Inferior parietal cortex (tissue), 1 donor: ENCODE measurements at regions not wholly inside any gene's neighbourhood (a gene's known extent, or its start where the extent isn't known, plus 50 kb on each side); places are given as distances from the start of the nearest gene placed in this dataset.
A peak's percentile ranks its signal among the peaks of the same experiment; 100 is the strongest.

Experiments
- DNase-seq: peaks from one replicate; pipeline ENCODE4 v3.0.0-alpha.2; 2016; ENCODE audit errors: extremely low spot score

DNA sequence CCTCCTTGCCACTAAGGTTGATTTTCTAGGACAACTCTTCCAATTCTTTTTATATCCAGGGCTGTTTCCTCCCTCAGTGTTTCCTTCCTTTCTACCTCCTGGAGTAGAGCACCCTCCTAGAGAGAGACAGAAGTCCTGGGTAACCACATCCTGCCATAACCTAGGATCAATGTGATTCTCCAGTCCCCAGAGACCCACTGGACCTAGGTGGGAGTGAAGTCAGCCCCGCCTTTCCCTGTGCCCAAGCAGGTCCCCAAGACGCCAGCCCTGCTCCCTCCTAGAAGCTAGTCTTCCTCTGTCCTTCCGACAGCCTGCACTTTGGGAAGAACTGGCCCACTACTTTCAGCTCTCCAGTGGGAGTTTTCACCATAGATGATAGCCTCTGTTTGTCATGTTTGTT, 166.8 kb upstream of the PLEKHG7 start:
- DNase-seq: no peak

GRCh38 chr12:92533280-92533890, 169.4 kb upstream of the PLEKHG7 start:
- DNase-seq: no peak

GRCh38 chr12:92530706-92531105, 172.1 kb upstream of the PLEKHG7 start:
- no peak for DNase-seq

- no peak for DNase-seq
Measured at GRCh38 chr12:92529944-92530343, 172.8 kb upstream of the PLEKHG7 start.

DNA sequence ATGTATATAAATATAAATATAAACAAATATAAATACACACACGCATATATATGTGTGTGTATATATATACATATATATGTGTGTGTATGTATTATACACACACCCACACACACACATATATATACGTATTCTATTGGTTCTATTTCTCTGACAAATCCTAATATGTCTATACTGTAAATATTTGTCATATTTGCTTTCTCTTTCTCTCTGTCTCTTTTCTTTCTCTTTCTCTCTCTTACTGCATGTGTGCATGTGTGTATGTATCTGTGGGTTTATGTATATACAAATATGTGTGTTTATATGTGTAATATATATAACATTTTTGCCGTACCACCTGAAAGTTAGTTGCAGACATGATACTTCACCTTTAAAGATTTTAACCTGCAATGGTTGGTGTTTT, 174.2 kb upstream of the PLEKHG7 start:
- no peak for DNase-seq

DNA sequence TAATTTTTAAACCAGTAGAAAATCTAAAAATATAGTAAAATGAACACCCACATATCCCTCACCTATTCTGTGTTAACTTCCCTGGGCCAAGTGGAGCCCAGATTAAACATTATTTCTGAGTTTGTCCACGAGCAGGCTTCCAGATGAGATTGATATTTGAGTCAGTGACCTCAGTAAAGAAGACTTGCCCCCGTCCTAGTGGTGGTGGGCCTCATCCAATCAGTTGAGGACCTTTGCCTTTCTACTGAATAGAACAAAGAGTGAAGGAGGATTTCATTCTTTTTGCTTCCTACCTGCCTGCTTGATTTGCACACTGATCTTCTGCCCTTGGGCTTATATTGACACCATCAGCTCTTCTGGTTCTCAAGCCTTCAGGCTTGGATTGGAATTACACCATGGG, 174.7 kb upstream of the PLEKHG7 start:
- DNase-seq: no peak

GRCh38 chr12:92524489-92524888, 178.3 kb upstream of the PLEKHG7 start:
- DNase-seq: no peak

GRCh38 chr12:92520511-92520910, 182.3 kb upstream of the PLEKHG7 start:
- DNase-seq: no peak

DNA sequence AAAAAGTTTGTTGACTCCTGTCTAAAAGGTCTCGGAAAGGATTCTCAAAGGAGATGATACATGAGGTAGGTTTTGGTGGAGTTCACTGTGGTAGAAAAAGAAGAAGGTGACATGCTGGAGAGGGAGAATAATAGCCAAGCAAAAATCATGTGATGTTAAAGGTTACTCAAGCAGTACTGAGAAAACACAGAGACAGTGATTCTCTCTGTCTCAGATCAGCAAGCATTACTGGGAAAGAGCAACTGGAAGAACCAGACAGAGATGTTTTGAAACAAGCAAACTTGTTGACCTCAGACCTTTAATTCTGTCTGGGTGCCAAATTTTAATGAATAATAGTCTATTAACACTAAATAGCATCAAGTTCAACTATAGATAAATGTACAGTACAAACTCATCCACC, 183.5 kb upstream of the PLEKHG7 start:
- no peak for DNase-seq

DNA sequence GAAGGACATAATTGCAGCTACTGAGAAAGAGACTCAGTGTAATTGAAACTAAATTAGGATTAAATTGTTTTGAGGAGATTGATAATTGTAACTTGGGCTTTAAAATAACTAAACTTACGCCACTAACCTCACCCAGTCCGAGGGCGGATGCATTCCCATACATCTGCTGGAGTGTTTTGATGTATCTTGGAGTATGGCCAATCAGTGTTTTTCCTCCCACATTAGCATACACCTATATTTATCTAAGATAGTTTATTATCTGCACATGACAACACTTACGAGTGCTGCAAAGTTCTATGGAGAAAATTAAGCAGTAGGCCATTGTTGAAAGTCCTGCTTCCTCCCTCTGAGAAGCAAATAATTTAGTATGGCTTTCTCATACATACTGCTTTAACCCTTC, 184.7 kb upstream of the PLEKHG7 start:
- no peak for DNase-seq

GRCh38 chr12:92516277-92516600, 186.6 kb upstream of the PLEKHG7 start:
- no peak for DNase-seq

DNA sequence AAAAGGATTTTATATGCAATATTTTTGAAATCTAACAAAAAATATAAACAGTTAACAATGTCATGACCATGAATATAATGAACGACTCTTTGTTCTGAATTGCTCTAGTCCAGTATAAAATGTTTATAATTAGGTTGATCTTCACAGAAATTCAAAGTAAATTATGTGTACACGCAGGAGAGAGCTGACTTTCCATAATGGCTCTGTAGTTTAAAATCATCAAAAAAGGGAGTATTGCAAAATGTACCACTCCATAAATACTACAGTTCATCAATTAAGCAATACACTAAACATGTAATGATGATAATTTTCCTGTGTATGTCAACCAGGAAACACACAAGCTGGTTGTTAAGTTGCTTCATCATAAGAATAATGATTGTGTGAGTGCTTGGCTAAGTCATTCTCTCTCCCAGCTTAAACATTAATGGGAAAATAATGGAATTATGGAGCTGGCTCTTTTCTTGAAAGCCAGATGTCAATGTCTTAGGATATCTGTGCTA, 189.5 kb upstream of the PLEKHG7 start:
- no peak for DNase-seq

GRCh38 chr12:92511786-92512185, 191.0 kb upstream of the PLEKHG7 start:
- no peak for DNase-seq

DNA sequence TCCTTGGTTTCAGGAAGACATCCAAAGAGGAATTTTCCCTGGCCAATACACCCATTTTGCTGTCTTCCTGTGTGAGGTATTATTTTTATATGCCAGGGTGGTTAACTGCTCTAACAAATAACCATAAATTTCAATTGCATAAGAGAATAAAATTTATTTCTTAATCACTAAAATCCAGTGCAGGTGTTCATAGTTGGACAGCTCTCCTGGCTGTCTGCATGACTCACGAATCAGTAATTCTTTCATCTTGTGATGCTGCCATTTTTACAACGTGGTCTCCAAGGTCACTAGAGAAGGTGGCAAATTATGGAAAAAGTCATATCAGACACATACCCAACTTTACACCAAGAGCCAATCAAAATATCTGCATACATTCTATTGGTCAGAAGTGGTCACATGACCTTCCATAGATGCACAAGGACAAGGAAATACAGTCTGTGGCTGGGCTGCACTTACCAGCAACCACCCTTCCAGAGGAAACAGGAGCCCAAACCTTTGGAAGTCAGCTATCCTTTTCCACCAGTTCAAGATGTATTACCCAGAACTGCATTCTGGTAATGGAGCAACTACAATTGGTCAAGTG, 193.5 kb upstream of the PLEKHG7 start:
- no peak for DNase-seq

DNA sequence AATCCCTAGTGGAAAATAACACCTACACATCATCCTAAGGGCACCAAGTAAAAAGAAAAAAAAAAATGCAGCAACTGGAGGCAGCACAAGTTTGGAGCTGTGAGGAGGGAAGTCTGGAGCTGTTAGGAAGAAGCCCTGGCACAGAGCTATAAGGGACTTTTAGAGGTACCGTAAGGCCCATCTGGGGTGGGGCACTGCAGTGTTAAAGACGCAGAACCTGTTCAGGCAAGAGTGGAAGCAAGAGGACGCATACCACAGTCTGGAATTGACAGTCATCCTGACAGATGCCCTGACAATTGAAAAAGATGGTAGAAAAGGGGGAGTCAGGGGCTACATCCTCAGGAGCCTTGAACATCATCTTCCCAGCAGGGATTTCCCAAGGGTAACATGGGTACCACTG, 195.9 kb upstream of the PLEKHG7 start:
- DNase-seq: no peak

DNA sequence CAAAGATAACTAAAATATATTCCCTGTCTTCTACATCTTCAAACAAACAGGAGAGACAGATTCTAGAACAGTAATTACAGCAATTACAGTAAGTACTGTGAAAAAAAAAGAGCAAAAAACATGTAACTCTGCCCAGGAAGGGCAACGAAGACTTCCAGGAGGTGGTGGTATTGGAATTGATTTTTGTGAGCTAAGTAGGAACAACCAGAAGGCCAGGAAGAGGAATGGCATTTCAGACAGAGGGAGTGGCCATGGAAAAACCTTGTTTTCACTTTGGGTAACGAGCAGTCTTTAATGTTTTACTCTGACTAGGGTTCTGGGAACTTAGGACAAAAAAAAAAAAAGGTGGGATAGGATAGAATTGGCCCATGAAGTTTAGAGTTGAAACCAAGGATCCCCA, 196.3 kb upstream of the PLEKHG7 start:
- DNase-seq: no peak

DNA sequence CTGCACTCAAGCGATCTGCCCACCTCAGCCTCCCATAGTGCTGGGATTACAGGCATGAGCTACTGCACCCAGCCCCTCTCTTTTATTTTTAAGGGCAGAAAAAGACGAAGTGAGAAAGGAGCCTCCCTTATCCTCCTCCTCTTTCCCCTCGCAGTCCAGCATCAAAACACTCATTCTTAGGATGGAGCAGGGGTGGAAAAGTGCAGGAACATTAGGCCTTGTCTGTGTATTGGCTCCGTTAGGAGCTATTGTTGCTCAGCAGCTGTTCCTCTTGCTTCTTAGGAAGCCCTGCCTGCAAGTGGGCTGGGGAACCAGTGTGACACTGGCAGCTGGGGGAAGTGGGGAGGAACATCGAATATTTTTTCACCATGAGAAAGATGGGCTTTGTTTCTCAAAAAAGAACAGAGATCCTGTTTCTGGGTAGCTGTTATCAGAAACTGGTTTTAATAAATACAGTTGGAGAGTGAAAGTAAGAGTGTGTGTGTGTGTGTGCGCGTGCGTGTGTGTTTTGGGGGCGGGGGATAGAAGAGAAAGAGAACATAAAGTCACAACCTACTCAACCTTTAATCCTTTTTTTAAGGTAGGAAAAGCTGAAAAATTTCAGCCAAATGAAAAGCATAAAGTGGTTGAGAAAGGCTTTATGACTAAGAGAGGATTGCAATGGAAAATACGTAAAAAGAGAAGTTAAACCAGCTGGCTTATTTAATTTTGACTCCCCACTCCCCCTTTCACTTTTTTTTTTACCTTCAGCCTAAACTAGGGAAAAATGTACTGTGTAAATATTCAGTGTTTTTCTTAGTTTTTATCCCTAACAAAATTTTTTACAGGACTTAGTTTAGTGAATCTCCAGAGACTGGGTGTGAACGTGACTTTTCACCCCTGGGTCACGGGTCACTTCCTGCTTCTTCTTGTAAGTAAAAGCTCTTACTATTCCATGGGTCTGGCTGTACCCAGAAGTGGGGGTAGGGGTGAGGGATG, 197.2 kb upstream of the PLEKHG7 start:
- peak; percentile 13 for DNase-seq

DNA sequence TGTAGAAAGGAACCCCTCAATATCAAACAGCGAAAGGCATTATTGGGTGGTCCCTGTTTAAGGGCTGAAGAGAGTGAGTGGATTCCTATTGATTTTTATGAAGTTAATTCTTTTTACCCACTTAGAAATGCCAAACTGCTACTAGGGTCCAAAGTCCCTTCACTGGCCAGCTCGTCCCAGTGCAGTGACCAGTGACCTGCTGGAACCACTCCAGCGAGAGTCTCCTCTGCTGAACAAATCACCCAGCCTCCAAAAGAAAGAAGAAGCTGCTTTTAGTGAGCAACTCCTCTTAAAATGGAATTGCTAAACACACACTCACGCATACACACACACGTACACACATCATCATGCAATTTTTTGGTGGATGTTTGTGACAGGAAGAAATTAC, 198.2 kb upstream of the PLEKHG7 start:
- DNase-seq: peak; percentile 13

- DNase-seq: peak; percentile 27
Measured at GRCh38 chr12:92503971-92504593, 198.7 kb upstream of the PLEKHG7 start.

GRCh38 chr12:92503029-92503931, 199.5 kb upstream of the PLEKHG7 start:
- peak; percentile 8 for DNase-seq

- DNase-seq: peak; percentile 30
Measured at GRCh38 chr12:92502417-92503028, 200.3 kb upstream of the PLEKHG7 start.
